ENCODE measurements at regions not wholly inside any gene's neighbourhood (a gene's known extent, or its start where the extent isn't known, plus 50 kb on each side); places are given as distances from the start of the nearest gene placed in this dataset.
A peak's percentile ranks its signal among the peaks of the same experiment; 100 is the strongest.
"Not testable (repeated sequence)": the region's sequence is repeated elsewhere in the genome, so short reads cannot be mapped to it uniquely, and the experiment has no call there.

GRCh38 chr17:65301184-65301583 lies 164.0 kb downstream of the RGS9 start:
- no peak for DNase-seq

GRCh38 chr17:65297916-65298315 lies 160.7 kb downstream of the RGS9 start:
- no peak for DNase-seq

GRCh38 chr17:65297384-65297783 lies 160.2 kb downstream of the RGS9 start:
- DNase-seq, result no peak

GRCh38 chr17:65294181-65294719 lies 157.1 kb downstream of the RGS9 start:
- DNase-seq, result peak; percentile 83

GRCh38 chr17:65293584-65294180 lies 156.5 kb downstream of the RGS9 start:
- DNase-seq, result no peak

GRCh38 chr17:65292430-65292829 lies 155.3 kb downstream of the RGS9 start:
- no peak for DNase-seq

- DNase-seq, result not testable (repeated sequence)
Observed at GRCh38 chr17:65291301-65291700, 154.1 kb downstream of the RGS9 start.

GRCh38 chr17:65290616-65291015 lies 153.4 kb downstream of the RGS9 start:
- no peak for DNase-seq

GRCh38 chr17:65290056-65290455 lies 152.9 kb downstream of the RGS9 start:
- no peak for DNase-seq

GRCh38 chr17:65287040-65287439 lies 149.9 kb downstream of the RGS9 start:
- no peak for DNase-seq

GRCh38 chr17:65283704-65284103 lies 146.5 kb downstream of the RGS9 start:
- no peak for DNase-seq

GRCh38 chr17:65279456-65279855 lies 142.3 kb downstream of the RGS9 start:
- no peak for DNase-seq

GRCh38 chr17:65278820-65279184 lies 141.6 kb downstream of the RGS9 start:
- no peak for DNase-seq

GRCh38 chr17:65278050-65278819 lies 141.1 kb downstream of the RGS9 start:
- DNase-seq, result peak; percentile 66

- no peak for DNase-seq
Observed at GRCh38 chr17:65277576-65277975, 140.4 kb downstream of the RGS9 start.

All from activated effector memory CD4-positive, alpha-beta T cell treated with anti-CD3 and anti-CD28 coated beads, Interleukin-2, amount 50 U/mL, for 16 hours (primary cell).